GM19240 (cell line): ENCODE measurements at regions not wholly inside any gene's neighbourhood (a gene's known extent, or its start where the extent isn't known, plus 50 kb on each side); places are given as distances from the start of the nearest gene placed in this dataset.

Source experiments
- DNase-seq: peaks from one replicate; pipeline ENCODE4 v3.0.0; 2011; ENCODE audit warnings: low spot score; ENCODE audit not compliant: insufficient read length

DNA sequence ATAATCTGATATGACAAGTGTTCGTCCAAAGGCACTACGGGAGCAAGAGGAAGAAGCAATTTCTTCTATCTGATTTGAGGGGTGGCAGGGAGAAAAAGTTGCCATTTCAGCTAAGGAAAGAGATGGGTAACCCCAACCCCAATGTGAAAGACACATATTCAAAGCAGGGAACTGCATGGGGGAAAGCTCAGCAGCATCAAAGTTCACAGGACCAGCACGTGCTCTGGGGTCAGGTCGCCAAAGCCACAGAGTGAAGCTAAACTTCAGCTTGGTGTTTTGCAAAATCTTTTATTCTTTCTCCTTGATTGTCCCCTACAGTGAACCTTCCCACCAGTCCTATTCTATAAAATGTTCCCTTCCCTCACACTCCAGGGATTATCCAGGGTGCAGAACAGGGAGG, 112.8 kb upstream of the PPP2R2D start:
- DNase-seq, result no peak

DNA sequence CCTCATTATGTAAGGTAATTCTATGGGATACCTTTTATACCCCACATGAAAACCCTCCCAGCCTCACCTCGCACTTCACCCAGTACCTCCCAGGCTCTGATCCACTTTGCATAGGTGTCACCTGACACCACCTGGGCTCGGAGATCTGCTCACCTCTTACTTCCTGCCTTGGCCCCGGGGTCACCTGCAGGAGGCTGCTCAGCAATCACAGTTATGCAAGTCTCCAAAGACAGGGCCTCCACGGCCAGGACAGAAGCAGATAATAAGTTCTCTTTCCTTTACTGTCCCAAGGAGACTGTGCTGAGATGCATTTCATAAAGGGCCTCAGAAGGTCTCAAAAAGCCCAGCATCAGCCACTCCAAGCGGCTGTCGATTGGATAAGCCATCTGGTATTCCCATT, 112.4 kb upstream of the PPP2R2D start:
- no peak for DNase-seq

DNA sequence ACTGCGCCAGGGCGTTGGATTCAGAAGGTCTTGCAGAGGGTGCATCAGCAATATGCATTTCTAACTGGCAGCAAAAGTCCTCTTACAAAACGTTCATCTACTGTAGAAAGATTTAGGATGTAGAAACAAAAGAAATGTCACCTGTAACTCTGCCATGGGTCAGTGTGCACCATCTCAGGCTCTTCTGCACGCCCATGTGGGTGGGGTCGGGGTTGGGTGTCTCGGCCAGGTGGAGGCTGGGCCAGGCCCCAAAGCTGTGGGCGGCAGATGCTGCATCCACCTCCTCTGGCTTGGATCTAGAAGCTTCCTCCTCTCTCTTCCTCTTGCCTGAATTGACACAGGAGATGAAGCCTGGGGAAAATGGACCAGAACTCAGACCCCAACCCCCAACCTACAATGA, 111.3 kb upstream of the PPP2R2D start:
- DNase-seq, result no peak

DNA sequence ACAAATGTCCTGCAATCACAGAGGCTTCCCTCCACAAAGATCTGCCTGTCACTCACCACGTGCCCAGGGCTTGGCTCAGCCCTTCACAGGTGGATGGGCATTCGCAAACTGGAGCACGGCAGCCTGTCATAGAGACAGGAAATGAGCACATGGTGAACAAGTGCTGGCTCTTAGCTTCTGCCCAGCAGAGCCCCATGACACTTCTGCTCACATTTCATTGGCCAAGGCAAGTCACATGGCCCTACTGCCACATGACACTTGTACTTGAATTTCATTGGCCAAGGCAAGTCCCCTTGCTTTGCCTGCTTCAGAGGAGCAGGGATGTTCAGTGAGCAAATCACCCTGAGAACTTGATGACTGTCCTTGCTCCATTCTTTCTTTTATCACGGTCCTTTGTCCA, 110.8 kb upstream of the PPP2R2D start:
- no peak for DNase-seq

DNA sequence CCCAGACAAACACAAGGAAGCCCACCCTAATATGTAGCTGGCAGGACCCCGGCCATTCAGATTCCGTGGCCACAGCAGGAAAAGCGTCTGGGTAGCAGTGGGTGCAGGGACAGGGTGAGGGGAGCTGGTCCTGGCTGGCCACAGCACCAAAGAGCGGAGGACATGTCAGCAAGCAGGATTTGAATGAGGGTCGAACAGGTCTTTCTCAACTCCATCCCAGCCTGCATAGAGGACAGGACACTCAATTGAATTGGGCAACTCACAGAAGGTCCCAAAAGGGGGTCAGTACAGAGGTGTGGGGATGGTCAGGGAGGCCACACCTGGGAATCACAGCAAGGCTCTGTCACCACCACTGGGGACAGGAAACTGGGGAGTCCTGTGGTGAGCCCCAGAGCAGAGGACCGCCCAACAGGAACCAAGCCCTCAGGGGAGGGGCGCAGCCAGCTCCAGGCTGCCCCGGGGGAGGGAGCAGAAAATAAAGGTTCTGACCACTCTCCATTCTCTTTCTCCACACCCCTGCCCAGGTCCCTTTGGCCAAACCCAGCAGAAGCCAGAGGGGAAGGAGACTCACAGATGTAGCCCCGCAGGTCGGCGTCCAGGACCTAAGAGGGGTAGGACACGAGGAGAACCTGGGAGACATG, 108.7 kb upstream of the PPP2R2D start:
- no peak for DNase-seq

DNA sequence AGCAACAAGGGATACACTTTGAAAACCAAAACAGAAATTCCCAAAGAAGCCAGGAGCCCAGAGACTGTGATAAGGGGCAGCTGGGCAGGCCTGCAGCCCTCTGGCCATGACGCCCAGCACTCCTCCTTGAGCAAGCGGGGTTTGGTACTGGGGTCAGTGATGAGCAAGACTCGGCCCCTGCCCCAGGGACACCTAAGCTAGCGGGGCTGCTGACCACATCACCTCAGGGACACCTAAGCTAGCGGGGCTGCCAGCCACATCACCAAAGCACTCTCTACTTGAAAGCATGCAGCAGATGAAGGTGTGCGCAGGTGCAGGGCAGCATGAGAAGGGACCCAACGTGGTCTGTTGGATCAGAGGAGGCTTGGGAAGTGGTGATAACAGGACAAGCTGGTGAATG, 108.0 kb upstream of the PPP2R2D start:
- no peak for DNase-seq

DNA sequence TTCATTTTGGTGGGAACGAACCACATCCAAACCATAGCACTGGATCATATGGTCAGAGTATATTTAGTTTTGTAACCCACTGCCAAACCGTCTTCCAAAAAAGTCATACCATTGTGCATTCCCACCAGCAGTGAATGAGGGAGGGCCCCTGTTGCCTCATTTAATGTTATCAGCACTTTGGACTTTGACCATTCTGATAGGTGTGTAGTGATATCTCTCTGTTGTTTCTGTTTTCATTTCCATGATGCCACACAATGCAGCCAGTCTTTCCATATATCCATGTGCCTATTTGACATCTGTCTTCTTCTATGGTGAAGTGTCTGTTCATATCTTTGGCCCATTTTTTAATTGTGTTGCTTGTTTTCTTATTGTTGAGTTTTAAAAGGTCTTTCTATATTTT, 105.0 kb upstream of the PPP2R2D start:
- DNase-seq, result no peak

DNA sequence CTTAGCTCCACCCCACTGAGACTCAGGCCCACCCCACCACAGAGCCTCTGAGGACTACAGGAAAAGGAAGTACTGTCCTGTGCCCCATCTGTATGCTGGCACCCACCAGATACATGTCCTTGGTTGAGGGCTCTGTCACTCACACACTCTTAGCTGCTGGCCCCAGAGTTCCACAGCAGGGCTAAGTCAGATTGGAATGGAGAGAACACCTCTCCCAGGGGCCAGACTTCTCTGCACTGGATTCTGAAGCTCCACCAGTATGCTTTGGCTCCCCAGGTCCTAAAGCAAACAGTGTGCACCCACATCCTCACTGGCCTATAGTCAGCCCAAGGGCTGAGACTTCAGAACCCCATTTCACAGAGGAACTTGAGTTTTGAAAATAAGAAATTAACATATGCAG, 103.2 kb upstream of the PPP2R2D start:
- no peak for DNase-seq

DNA sequence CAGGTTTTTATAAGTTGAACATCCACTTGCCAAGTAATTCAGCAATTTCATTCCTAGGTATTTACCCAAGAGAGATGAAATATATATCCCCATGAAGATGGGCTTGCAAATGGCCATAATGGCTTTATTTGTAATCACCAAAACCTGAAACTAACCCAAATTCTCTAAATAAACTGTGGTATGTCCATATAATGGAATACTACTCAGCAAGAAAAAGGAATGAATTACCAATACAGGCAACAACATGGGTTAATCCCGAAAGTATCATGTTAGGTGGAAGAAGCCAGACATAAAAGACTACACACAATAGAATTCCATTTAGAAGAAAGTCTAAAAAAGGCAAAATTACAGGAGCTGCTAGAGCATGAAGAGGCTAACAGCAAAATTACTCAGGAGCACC, 101.4 kb upstream of the PPP2R2D start:
- DNase-seq, result no peak

DNA sequence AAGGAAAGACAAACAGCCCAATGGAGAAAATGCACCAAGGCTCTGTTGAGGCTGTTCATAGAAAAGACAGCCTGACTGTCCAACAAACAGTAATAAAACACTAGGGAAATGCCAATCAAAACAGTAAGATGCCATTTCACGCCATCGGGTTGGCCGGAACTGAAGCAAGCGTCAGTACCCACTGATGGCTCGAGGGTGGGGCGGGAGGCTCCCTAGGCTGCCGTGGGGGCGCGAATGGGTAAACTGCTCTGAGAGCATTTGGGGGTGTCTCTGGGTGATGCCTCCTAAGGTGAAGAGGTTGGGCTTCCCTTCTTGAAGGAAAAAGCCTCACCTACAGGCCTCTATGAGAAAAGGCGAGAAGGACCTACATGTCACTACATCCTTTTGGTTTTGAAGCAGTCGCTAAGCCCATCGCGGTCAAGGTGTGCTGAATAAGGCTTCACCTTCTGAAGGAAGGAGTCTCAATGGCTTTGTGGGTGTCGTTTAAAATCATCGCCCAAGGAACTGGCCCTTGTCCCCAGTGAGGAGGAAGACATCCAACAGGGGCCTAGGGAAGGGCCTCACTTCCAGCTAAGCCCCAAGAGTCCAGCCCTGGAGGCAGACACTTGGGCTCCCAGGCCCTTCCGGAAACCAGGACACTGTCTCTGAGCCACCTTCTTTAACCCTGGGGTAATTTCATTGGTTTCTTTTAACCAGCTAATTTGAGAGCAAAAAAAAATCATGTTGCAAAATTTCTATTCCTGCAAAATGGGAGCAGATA, 98.5 kb upstream of the PPP2R2D start:
- DNase-seq, result no peak

DNA sequence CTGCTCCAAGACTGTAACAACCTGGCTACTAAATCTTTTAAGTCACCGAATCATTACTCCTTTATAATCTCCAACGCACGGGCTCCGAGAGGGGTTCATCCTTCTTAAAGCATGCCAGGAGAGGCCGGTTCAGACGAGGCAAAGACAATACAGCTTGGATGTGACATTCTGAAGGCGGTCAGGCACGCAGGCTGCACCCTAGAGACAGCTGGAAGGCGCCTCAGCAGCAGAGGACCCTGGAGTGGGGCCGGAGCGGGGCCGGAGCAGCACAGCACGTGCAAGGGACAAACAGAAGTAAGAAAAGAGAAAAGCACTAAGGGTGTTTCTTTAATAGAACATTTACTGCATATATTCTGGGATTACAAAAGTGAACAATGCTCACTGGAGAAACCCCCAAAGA, 97.8 kb upstream of the PPP2R2D start:
- no peak for DNase-seq

DNA sequence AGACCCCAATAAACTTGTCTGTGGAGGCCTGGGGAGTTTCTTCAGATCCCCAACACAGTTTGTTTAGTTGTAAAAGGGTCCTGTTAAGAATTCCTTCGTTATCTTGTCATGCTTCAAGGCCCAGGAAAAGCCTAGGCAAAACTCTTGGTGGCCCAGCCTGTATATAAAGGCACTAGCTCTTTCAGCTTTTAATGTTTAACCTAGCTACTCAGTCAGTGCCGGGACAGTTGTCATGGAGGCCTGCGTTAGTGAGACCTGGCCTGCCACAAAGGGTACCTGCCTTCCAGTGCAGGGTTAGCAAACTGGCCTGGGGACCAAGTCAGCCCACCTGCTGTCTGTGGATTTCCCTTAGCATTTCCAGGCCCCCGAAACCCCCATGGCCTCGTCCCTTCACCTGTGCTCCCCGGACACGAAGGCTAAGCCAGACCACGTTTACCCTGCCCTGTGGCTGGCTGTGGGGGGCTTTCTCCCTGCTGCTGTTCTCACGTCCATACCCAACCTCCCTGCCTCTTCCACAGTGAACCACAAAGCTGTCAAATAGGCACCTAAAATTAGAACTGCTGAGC, 96.9 kb upstream of the PPP2R2D start:
- no peak for DNase-seq

DNA sequence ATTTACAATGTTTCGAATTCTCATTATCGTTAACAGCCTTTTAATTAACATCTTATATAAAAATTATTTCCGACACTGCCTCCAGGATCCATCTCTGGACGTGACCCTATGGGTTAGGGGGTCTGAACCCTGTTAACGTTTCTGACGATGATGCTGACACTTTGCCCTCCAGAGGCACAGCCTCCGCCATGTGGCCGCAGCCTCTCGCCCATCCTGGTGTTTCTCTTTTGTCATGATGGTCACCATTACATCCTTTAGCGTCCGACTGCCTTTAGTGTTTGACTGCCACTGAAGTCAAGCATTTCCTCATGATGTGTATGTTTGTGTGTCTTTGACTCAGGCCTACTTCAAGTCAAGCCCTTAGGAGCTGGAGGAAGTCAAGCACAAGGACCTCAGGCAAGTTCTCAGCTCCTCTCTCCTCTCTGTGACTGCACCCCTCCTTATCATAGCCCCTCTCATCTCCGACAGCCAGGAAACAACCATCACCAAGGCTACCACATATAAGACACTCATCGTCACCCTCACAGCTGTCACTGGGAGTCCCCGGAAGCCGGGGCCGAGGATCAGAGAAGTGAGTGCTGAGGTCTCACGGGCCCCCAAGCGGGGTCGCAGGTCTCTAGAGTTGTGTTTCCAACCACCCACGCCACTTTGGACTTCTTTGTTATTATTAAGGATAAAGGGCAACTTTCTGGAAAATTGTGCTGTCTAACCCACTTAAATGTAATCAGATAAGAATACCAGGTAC, 96.1 kb upstream of the PPP2R2D start:
- no peak for DNase-seq

DNA sequence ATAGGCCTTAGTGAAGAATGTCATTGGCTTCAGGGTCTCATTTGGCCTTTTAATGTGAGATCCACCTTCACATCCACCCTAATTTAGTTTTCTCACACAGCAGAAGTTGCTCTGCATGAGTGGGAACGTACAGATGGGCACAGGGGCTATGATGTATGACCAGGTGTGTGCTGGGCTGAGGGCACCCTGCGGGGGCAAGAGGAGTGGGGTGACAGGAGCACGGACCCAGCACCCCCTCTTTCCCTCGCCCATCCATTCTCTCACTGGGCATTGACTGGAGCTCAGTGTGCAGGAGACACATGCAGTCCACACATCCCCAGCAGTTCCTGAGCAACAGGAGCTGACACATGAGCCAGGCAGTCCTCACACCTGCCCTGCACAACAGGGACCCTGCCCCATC, 95.1 kb upstream of the PPP2R2D start:
- no peak for DNase-seq

DNA sequence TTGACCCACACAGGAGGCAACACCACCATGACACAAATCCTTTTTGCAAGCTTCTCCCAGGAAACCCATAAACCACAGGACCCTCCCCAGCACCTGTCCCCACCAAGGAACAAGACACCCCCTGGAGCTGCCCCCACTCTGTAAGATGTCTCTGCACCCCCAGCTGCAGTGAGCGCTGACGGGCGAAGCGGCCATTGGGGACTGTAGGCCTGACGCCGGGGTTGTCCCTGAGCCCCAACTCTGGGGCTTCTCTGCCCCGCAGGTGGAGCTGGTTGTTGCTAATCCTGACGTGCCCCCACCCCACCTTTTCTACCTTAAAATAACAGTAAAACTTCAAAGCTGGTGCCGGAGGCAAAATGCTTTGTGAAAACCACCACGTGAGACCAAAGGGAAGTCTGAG, 94.7 kb upstream of the PPP2R2D start:
- DNase-seq, result no peak

DNA sequence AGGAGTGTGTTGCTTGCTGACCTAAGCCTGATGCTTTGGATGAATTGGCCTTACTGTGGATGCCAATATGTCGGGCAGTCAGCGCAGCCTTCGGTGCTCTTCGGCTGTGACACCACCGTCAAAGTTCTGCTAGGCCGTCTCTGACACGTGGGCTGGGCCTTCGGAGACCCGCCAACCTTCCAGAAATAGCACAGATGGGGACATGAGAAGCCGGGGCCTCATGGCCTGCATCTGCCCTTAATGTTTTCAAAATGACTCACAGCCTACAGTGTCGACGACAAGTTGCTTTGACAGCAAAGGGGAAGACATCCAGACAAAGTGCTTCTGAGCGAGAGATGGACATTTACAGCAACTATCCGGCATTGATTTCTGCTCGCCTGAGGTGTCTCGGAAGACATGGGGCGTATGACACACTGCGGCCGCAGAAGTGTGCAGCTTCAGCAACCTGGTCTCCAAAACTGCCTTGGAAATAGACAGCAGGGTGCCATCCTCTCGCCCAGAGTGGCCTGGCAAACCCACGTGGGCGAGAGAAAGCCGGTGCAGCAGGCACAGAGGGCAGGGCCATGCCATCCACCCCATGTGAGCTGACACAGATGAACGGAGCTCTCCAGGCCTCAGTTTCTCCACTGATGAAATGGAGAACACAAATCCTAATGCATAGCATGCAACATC, 94.0 kb upstream of the PPP2R2D start:
- no peak for DNase-seq

DNA sequence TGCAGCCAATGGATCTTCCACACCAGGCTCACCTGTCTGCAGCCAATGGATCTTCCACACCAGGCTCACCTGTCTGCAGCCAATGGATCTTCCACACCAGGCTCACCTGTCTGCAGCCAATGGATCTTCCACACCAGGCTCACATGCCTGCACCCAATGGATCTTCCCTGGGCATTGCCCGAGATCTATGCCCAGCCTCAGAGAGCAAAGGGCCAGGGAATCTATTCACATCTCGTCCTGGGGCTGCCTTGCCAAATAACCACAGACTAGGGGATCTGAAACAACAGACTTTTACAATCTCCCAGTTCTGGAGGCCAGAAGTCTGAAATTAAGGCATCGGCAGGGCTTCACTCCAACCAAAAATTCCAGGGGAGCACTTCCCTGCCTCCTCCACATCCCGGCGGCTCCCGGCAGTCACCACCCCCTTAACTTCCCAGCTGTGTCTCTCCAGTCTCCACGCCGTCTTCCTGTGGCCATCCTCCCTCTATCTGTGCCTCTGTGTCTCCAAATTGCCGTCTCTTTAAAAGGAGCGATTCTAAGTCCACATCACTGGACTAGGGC, 92.4 kb upstream of the PPP2R2D start:
- no peak for DNase-seq

DNA sequence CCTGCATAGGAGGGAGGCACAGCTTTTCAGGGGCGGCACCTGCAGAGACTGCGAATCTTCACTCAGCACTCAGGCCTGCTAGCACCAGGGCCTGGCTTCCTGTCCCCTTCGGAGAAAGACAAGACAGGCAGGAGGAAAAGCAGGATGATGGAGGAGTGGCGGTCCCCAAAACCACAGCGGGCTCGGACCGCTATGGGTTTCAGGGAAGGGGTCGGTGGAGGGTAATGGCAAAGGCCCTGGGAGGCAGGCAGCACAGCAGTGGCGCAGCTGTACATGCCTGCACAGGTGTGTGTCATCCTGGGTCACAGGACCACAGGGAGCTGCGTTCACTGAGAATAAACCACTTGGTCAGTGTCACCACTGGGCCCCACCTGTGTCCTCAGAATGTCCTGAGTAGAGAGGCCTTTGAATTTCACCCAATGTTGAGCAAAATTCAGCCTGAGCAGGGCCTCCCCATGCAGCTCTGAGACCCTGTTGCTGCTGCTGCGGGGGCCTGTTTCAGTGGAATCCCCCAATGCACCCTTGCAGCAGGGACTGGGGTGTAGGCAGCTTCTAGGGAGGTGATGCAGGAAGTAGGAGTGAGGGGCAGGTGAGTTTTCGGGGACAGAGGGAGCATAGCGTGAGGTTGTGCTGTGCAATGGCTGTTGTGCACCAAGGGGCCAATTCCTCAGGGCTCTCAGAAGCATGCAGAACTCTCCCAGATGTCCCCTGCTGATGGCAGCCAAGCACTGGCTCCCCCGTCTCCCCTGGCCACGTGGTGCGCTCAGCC, 90.6 kb upstream of the PPP2R2D start:
- no peak for DNase-seq

DNA sequence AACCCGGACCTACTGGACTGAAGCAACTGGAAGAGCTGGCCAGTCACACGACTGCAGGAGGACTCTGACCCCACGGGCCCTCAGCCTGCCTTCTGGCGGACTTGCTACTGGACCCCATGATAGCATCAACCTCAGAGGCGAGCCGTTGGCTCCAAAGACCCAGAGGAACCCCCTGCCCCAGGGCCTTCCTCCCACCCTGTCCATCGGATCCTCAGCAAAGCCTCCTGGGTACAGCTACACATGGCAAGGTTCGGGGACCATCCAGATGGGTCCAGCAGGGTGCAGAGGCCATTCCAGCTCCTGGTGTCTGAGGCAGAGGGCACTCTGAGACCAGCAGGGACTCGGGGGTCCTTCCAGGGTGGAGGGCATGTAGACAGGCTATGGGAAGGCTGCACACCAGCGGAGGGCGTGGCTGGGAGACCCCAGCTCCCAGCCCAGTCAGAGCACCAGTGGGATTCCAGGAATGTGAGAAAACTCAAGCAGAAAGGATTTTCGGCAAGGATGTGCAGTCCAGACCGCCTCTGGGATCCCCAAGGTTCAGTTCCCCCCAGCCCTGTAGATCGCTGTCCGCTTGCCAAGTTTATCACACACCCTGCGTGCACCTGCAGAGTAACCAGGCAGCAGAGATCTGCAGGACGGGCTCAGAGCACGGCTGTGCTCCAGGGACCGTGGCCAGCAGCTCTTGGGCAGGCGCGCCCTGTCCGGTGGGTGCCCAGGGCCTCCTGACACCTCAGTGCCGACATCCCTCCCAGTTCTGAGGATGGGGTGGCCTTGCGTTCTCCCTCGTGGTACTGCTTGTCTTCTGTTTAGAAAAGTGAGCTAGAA, 89.8 kb upstream of the PPP2R2D start:
- DNase-seq, result no peak
